ENCODE measurements at regions not wholly inside any gene's neighbourhood (a gene's known extent, or its start where the extent isn't known, plus 50 kb on each side); places are given as distances from the start of the nearest gene placed in this dataset.

- TF ChIP-seq EZH2phosphoT487 (IDR thresholded peaks at IDR 0.05; ENCODE audit: insufficient read depth, low read depth) = no peak
- TF ChIP-seq EZH2 (IDR thresholded peaks at IDR 0.05; ENCODE audit: insufficient read depth, poor library complexity, severe bottlenecking) = no peak
Observed at GRCh38 chrX:44060221-44060620, 87.0 kb upstream of the NDP start.

Measured in GM23248 (cell line).